ENCODE measurements at regions not wholly inside any gene's neighbourhood (a gene's known extent, or its start where the extent isn't known, plus 50 kb on each side); places are given as distances from the start of the nearest gene placed in this dataset.

DNA sequence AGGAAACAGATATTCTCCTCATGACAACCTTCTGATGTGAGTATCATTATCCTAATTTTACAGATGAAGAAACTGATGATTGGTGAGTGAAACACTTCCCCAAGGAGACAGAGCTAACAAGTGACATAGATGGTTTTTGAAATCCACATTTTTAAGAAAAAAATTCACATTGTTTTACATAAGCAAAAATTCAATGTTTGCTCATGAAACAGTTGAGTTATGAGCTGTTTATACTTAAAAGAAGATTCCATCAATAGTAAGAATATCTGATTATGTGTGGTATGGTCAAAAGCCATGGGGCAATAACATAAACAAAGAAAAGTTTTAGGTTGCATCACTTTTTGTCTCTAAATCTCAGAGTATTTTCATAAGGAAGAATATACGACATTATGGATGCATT is 167.9 kb upstream of the PAPPA start:
- H3K4me3 ChIP-seq (ENCODE audit: low read depth, low read length), result no peak overlapping the region
- H3K36me3 ChIP-seq (ENCODE audit: control insufficient read depth, insufficient read depth, low read length), result no peaks in the 10 kb centered on the region
- CTCF ChIA-PET, result no interaction called here
- POLR2A ChIA-PET, result no interaction called here
- no peaks in the 10 kb centered on the region for H3K27me3 ChIP-seq (ENCODE audit: control insufficient read depth, insufficient read depth, low read length)
- TF ChIP-seq, protein P1, sequence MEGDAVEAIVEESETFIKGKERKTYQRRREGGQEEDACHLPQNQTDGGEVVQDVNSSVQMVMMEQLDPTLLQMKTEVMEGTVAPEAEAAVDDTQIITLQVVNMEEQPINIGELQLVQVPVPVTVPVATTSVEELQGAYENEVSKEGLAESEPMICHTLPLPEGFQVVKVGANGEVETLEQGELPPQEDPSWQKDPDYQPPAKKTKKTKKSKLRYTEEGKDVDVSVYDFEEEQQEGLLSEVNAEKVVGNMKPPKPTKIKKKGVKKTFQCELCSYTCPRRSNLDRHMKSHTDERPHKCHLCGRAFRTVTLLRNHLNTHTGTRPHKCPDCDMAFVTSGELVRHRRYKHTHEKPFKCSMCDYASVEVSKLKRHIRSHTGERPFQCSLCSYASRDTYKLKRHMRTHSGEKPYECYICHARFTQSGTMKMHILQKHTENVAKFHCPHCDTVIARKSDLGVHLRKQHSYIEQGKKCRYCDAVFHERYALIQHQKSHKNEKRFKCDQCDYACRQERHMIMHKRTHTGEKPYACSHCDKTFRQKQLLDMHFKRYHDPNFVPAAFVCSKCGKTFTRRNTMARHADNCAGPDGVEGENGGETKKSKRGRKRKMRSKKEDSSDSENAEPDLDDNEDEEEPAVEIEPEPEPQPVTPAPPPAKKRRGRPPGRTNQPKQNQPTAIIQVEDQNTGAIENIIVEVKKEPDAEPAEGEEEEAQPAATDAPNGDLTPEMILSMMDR (IDR thresholded peaks at IDR 0.05; ENCODE audit: insufficient read depth, low read depth, low read length), result no peak
- DNase-seq (ENCODE audit: low read depth), result no peak

DNA sequence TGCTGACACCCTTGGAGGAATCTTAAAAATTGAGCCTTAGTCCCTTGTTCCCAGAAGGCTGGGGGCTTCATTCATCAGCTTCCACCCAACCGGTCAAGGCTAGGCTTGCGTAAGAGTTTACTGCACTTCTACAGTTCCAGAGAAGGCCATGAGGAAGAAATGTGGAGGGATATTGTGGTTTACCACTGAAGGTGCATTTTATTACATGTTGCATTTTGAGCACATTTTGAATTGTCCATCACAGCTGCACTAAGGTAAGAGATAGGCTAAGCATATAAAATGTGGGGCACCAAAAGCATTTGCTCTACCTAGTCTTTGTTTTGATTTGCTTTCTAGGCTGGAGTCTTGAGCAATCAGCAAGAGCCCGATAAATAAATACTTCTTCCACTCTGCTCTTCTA is 167.1 kb upstream of the PAPPA start:
- ChIA-PET POLR2A (no interaction called here), CTCF (interaction anchor here (0.6 to 1.7 kb wide), 3 partner anchors 14 to 72 kb away, joined by 3 to 5 read pairs (median 3); no protein-coding TSS in a partner anchor)
- DNase-seq (ENCODE audit: low read depth), result no peak
- H3K36me3 ChIP-seq (ENCODE audit: control insufficient read depth, insufficient read depth, low read length), result no peaks in the 10 kb centered on the region
- no peak overlapping the region for H3K4me3 ChIP-seq (ENCODE audit: low read depth, low read length)
- TF ChIP-seq, protein P1 (IDR thresholded peaks at IDR 0.05; ENCODE audit: insufficient read depth, low read depth, low read length), result no peak
- H3K27me3 ChIP-seq (ENCODE audit: control insufficient read depth, insufficient read depth, low read length), result no peaks in the 10 kb centered on the region

DNA sequence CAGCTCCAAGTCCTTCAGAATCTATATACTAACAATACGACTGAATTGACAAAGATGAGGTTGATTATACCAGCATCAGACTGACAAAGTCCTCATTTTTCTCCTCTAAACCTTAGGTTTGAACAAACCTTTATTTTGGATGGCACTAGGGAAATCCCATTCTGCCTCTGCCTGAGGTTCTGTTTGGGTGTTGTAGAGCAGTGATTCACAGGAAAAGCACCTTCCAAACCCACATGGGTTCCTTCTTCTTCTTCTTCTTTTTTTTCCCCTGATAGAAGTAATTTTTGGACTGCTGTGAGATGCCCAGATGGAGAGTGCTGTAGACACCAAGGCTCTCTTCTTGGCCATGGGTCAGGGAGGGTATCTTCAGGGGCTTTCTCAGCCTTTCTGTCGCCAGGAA is 164.9 kb upstream of the PAPPA start:
- no peak overlapping the region for H3K4me3 ChIP-seq (ENCODE audit: low read depth, low read length)
- TF ChIP-seq, protein P1 (IDR thresholded peaks at IDR 0.05; ENCODE audit: insufficient read depth, low read depth, low read length), result no peak
- no peaks in the 10 kb centered on the region for H3K27me3 ChIP-seq (ENCODE audit: control insufficient read depth, insufficient read depth, low read length)
- ChIA-PET CTCF (no interaction called here), POLR2A (no interaction called here)
- H3K36me3 ChIP-seq (ENCODE audit: control insufficient read depth, insufficient read depth, low read length), result no peaks in the 10 kb centered on the region
- DNase-seq (ENCODE audit: low read depth), result no peak

DNA sequence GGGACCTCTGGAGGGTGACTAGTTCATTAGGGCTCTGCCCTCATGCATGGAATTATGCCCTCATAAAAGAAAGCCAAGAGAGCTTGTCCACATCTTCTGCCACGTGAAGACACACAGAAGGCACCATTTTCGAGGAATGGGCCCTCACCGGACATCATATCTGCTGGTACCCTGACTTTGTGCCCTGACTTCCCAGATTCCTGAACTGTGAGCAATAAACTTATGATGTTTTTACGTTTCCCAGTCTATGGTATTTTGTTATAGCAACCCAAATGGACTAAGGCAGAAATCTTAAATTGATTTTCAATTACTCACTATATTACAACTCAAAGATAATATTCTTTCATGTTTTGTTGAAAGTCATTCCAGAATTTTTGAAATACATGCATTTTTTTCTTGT is 163.8 kb upstream of the PAPPA start:
- no peaks in the 10 kb centered on the region for H3K27me3 ChIP-seq (ENCODE audit: control insufficient read depth, insufficient read depth, low read length)
- no peak for DNase-seq (ENCODE audit: low read depth)
- TF ChIP-seq, protein P1 (IDR thresholded peaks at IDR 0.05; ENCODE audit: insufficient read depth, low read depth, low read length), result no peak
- ChIA-PET CTCF (no interaction called here), POLR2A (no interaction called here)
- no peak overlapping the region for H3K4me3 ChIP-seq (ENCODE audit: low read depth, low read length)
- H3K36me3 ChIP-seq (ENCODE audit: control insufficient read depth, insufficient read depth, low read length), result no peaks in the 10 kb centered on the region

DNA sequence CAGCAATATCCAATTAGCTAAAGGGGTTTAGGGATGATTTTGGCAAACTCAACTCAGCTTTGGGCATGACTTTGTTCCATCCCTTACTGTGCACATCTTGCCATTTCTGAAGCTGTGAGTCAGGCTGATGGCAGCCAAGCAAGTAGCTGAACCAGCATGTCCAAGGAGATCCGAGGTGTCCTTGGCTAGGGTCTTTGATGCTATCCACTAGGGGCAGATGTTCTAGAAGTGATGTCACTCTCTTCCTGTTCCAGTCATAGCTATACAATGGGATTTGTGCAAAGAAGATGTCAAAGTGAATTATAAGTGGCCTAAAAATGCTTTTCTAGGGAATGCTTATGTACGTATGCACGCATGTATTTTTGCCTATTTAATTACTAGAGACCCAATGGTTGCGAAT is 160.8 kb upstream of the PAPPA start:
- no peak for DNase-seq (ENCODE audit: low read depth)
- ChIA-PET POLR2A (no interaction called here), CTCF (interaction anchor here (0.5 to 1.3 kb wide), 2 partner anchors 48 to 75 kb away, joined by 4 read pairs; no protein-coding TSS in a partner anchor)
- Histone ChIP-seq H3K27me3 (ENCODE audit: control insufficient read depth, insufficient read depth, low read length) (no peaks in the 10 kb centered on the region), H3K36me3 (ENCODE audit: control insufficient read depth, insufficient read depth, low read length) (no peaks in the 10 kb centered on the region), H3K4me3 (ENCODE audit: low read depth, low read length) (no peak overlapping the region)
- TF ChIP-seq, protein P1 (IDR thresholded peaks at IDR 0.05; ENCODE audit: insufficient read depth, low read depth, low read length), result peak; percentile 21; the same call in 1 of the 2 replicates
